ENCODE measurements at regions not wholly inside any gene's neighbourhood (a gene's known extent, or its start where the extent isn't known, plus 50 kb on each side); places are given as distances from the start of the nearest gene placed in this dataset.

DNA sequence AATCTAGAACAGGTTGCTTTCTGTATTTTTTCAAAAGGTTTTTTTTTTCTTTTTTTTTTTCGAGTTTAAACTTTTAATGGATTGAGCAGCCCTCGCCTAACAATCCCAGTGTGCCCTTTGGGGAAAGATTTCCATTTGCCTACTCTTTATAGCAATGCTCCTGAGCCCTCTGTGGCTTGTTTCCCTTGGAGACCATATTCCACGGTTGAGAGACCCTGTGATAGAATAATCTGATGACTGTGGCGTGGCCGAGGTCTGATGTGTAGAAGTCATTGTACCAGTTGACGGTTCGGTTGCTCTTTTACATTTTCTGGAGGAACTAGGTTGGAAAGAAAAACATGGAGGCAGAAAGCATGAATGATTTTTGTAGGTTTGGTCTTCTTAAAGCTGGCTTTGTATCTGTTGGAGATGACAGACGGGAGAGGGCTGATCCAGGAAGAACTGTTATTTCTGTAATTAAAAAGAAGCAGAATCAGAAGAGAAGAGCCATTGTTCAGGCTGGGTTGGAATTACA, 305.7 kb upstream of the NRIP1 start:
- Histone ChIP-seq H3K9me3 (peaks cover 0 to 5% (median 0%) of the 10 kb centered on the region in 4 donors), H3K4me1 (no peaks in the 10 kb centered on the region), H3K27ac (no peak overlapping the region), H3K36me3 (no peaks in the 10 kb centered on the region), H3K27me3 (no peaks in the 10 kb centered on the region), H3K4me3 (no peak overlapping the region)
- TF ChIP-seq POLR2AphosphoS5 (IDR thresholded peaks at IDR 0.05) = no peak
- no peak for TF ChIP-seq EP300 (IDR thresholded peaks at IDR 0.05)
- TF ChIP-seq POLR2A (IDR thresholded peaks at IDR 0.05) = no peak
- TF ChIP-seq, protein P1, sequence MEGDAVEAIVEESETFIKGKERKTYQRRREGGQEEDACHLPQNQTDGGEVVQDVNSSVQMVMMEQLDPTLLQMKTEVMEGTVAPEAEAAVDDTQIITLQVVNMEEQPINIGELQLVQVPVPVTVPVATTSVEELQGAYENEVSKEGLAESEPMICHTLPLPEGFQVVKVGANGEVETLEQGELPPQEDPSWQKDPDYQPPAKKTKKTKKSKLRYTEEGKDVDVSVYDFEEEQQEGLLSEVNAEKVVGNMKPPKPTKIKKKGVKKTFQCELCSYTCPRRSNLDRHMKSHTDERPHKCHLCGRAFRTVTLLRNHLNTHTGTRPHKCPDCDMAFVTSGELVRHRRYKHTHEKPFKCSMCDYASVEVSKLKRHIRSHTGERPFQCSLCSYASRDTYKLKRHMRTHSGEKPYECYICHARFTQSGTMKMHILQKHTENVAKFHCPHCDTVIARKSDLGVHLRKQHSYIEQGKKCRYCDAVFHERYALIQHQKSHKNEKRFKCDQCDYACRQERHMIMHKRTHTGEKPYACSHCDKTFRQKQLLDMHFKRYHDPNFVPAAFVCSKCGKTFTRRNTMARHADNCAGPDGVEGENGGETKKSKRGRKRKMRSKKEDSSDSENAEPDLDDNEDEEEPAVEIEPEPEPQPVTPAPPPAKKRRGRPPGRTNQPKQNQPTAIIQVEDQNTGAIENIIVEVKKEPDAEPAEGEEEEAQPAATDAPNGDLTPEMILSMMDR (IDR thresholded peaks at IDR 0.05) = no peak
- ATAC-seq (ENCODE audit: low FRiP score in 2 of 2) (no peak), DNase-seq (no peak)
- WGBS, 2 donors = 84 to 91% methylated on average over 8 of the region's 8 CpGs

DNA sequence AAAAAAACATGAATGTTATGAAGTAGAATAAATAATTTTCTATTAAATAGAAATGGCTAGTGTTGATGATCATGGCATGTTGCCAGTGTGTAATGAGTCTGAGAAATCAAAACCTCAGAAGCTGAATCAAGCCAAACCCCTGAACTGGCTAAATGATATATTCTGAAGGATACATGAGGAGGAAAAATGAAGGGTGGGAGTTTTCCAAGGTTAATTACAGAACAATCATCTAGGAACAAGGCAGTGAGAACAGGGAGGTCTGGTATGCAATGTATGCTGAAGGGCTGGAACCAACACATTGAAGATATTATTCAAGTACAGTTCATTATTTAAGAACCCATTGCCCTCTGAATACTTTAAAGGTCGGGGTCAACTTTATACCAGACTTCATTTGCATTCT, 309.1 kb upstream of the NRIP1 start:
- DNase-seq (no peak), ATAC-seq (ENCODE audit: low FRiP score in 2 of 2) (no peak)
- no peak overlapping the region for H3K27ac ChIP-seq
- TF ChIP-seq, protein P1 (IDR thresholded peaks at IDR 0.05) = no peak
- TF ChIP-seq POLR2A (IDR thresholded peaks at IDR 0.05) (no peak), POLR2AphosphoS5 (IDR thresholded peaks at IDR 0.05) (no peak), EP300 (IDR thresholded peaks at IDR 0.05) (no peak)
- no peak overlapping the region for H3K4me3 ChIP-seq
- no peaks in the 10 kb centered on the region for H3K36me3 ChIP-seq
- H3K27me3 ChIP-seq = no peaks in the 10 kb centered on the region
- no peaks in the 10 kb centered on the region for H3K9me3 ChIP-seq
- 56 to 60% methylated on average over 1 of the region's 1 CpG for WGBS, 2 donors
- H3K4me1 ChIP-seq = no peaks in the 10 kb centered on the region

DNA sequence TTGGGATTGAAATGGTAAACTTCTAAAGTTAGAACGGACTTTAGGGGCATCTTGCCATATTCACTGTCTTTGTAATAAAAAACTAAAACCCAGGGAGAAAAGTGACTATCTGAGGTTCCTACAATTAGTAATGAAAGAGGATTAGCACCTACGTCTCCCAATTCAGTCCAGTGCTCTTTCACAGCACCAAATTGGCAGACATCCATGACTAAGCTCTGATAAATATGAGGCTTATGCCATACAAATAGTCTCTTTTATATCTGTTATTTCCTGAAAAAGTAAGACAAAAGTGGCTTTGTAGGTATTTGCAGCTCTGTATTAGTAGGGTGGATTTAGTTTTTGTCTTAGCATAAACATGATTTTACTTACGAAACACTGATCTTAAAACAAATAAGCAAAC, 315.0 kb upstream of the NRIP1 start:
- Histone ChIP-seq H3K9me3 (no peaks in the 10 kb centered on the region), H3K4me1 (no peaks in the 10 kb centered on the region), H3K27me3 (no peaks in the 10 kb centered on the region), H3K36me3 (no peaks in the 10 kb centered on the region), H3K27ac (no peak overlapping the region), H3K4me3 (no peak overlapping the region)
- DNase-seq (no peak), ATAC-seq (ENCODE audit: low FRiP score in 2 of 2) (no peak)
- WGBS, 2 donors = 72 to 78% methylated on average over 3 of the region's 3 CpGs
- TF ChIP-seq EP300 (IDR thresholded peaks at IDR 0.05) (no peak), POLR2A (IDR thresholded peaks at IDR 0.05) (no peak), POLR2AphosphoS5 (IDR thresholded peaks at IDR 0.05) (no peak)
- TF ChIP-seq, protein P1 (IDR thresholded peaks at IDR 0.05) = no peak

DNA sequence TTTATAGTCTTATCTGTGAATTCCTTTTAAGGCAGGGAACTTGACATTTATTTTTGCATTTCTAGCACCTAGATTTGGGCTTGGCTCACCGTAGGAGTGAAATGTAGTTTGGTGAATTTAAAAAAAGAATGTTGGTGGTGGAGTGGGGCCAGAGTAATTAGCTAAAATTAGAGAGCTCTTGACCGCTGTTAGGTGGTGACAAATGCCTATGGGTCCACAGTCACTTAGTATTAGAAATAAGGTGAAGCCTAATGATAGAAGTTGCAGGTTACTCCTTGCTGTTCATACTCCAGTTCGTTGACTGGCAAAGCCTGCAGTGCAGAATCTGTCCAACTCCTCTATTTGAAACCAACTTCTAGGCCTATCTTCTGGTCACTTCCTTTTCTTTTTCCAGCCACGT, 318.8 kb upstream of the NRIP1 start:
- 56 to 60% methylated on average over 4 of the region's 4 CpGs for WGBS, 2 donors
- no peaks in the 10 kb centered on the region for H3K36me3 ChIP-seq
- no peak overlapping the region for H3K4me3 ChIP-seq
- no peaks in the 10 kb centered on the region for H3K9me3 ChIP-seq
- no peak for ATAC-seq (ENCODE audit: low FRiP score in 2 of 2)
- H3K27ac ChIP-seq = no peak overlapping the region
- DNase-seq = no peak
- no peak for TF ChIP-seq POLR2AphosphoS5 (IDR thresholded peaks at IDR 0.05)
- TF ChIP-seq, protein P1 (IDR thresholded peaks at IDR 0.05) = no peak
- TF ChIP-seq POLR2A (IDR thresholded peaks at IDR 0.05) = no peak
- no peak for TF ChIP-seq EP300 (IDR thresholded peaks at IDR 0.05)
- no peaks in the 10 kb centered on the region for H3K27me3 ChIP-seq
- H3K4me1 ChIP-seq = no peaks in the 10 kb centered on the region

DNA sequence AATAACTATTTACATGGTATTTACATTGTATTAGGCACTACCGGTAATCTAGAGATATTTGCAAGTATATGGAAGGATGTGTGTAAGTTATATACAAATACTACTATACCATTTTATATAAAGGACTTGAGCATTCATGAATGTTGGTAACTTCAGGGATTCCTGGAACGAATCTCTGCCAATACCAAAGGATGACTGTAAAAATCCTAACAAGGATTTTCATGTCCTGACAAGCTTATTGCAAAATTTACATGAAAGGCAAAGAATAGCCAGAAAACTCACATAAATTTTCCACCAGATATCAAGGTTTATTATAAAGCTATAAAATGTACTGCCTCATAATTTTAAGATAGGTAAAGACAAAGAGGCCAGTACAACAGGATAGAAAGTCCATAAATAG, 325.2 kb upstream of the NRIP1 start:
- H3K36me3 ChIP-seq = no peaks in the 10 kb centered on the region
- DNase-seq = no peak
- no peak overlapping the region for H3K27ac ChIP-seq
- no peaks in the 10 kb centered on the region for H3K9me3 ChIP-seq
- H3K4me1 ChIP-seq = no peaks in the 10 kb centered on the region
- WGBS, 2 donors = 82 to 94% methylated on average over 2 of the region's 2 CpGs
- TF ChIP-seq EP300 (IDR thresholded peaks at IDR 0.05) = no peak
- H3K4me3 ChIP-seq = no peak overlapping the region
- no peaks in the 10 kb centered on the region for H3K27me3 ChIP-seq
- no peak for ATAC-seq (ENCODE audit: low FRiP score in 2 of 2)
